ENCODE measurements at regions not wholly inside any gene's neighbourhood (a gene's known extent, or its start where the extent isn't known, plus 50 kb on each side); places are given as distances from the start of the nearest gene placed in this dataset.

GRCh38 chr6:98576791-98577190 lies 257.6 kb upstream of the POU3F2 start:
- Histone ChIP-seq H3K27me3 (no peaks in the 10 kb centered on the region), H3K9me3 (no peaks in the 10 kb centered on the region), H3K27ac (no peak overlapping the region), H3K4me3 (no peak overlapping the region), H3K4me1 (peaks cover 0 to 13% (median 13%) of the 10 kb centered on the region in 4 donors), H3K36me3 (no peaks in the 10 kb centered on the region)
- no peak for DNase-seq
- TF ChIP-seq CTCF (IDR thresholded peaks at IDR 0.05): no peak
- TF ChIP-seq POLR2AphosphoS5 (IDR thresholded peaks at IDR 0.05): no peak
- TF ChIP-seq EP300 (IDR thresholded peaks at IDR 0.05): no peak
- no peak for TF ChIP-seq POLR2A (IDR thresholded peaks at IDR 0.05)
- intact Hi-C loops (cut with DNase I): no loop called here

GRCh38 chr6:98578016-98578415 lies 256.4 kb upstream of the POU3F2 start:
- intact Hi-C loops (cut with DNase I): no loop called here
- Histone ChIP-seq H3K4me1 (peaks cover 0 to 13% (median 13%) of the 10 kb centered on the region in 4 donors), H3K9me3 (no peaks in the 10 kb centered on the region), H3K27me3 (no peaks in the 10 kb centered on the region), H3K36me3 (no peaks in the 10 kb centered on the region), H3K4me3 (no peak overlapping the region), H3K27ac (no peak overlapping the region)
- TF ChIP-seq CTCF (IDR thresholded peaks at IDR 0.05): no peak
- no peak for TF ChIP-seq POLR2A (IDR thresholded peaks at IDR 0.05)
- TF ChIP-seq EP300 (IDR thresholded peaks at IDR 0.05): no peak
- no peak for TF ChIP-seq POLR2AphosphoS5 (IDR thresholded peaks at IDR 0.05)
- DNase-seq: no peak
- 74 to 82% methylated on average over 1 of the region's 1 CpG for WGBS, 2 donors

GRCh38 chr6:98579079-98579478 lies 255.3 kb upstream of the POU3F2 start:
- no peaks in the 10 kb centered on the region for H3K36me3 ChIP-seq
- no peak for TF ChIP-seq POLR2AphosphoS5 (IDR thresholded peaks at IDR 0.05)
- no peak for TF ChIP-seq EP300 (IDR thresholded peaks at IDR 0.05)
- no peak for TF ChIP-seq CTCF (IDR thresholded peaks at IDR 0.05)
- no peak for TF ChIP-seq POLR2A (IDR thresholded peaks at IDR 0.05)
- H3K9me3 ChIP-seq: no peaks in the 10 kb centered on the region
- DNase-seq: no peak
- no peak overlapping the region for H3K27ac ChIP-seq
- WGBS, 2 donors: 90 to 95% methylated on average over 1 of the region's 1 CpG
- H3K27me3 ChIP-seq: no peaks in the 10 kb centered on the region
- H3K4me1 ChIP-seq: peaks cover 0 to 13% (median 12%) of the 10 kb centered on the region in 4 donors
- no peak overlapping the region for H3K4me3 ChIP-seq
- intact Hi-C loops (cut with DNase I): no loop called here

GRCh38 chr6:98579941-98580340 lies 254.4 kb upstream of the POU3F2 start:
- TF ChIP-seq EP300 (IDR thresholded peaks at IDR 0.05): no peak
- H3K27me3 ChIP-seq: no peaks in the 10 kb centered on the region
- intact Hi-C loops (cut with DNase I): no loop called here
- no peaks in the 10 kb centered on the region for H3K36me3 ChIP-seq
- H3K9me3 ChIP-seq: no peaks in the 10 kb centered on the region
- 85 to 88% methylated on average over 1 of the region's 1 CpG for WGBS, 2 donors
- H3K27ac ChIP-seq: no peak overlapping the region
- DNase-seq: no peak
- H3K4me1 ChIP-seq: peaks cover 0 to 4% (median 3%) of the 10 kb centered on the region in 4 donors
- H3K4me3 ChIP-seq: no peak overlapping the region

- H3K4me1 ChIP-seq: no peaks in the 10 kb centered on the region
- H3K9me3 ChIP-seq: no peaks in the 10 kb centered on the region
- no peak for DNase-seq
- H3K27ac ChIP-seq: no peak overlapping the region
- no peaks in the 10 kb centered on the region for H3K27me3 ChIP-seq
- no peak for TF ChIP-seq POLR2A (IDR thresholded peaks at IDR 0.05)
- TF ChIP-seq EP300 (IDR thresholded peaks at IDR 0.05): no peak
- no peak for TF ChIP-seq POLR2AphosphoS5 (IDR thresholded peaks at IDR 0.05)
- no peak for TF ChIP-seq CTCF (IDR thresholded peaks at IDR 0.05)
- H3K36me3 ChIP-seq: no peaks in the 10 kb centered on the region
- WGBS, 2 donors: 77 to 91% methylated on average over 1 of the region's 1 CpG
- H3K4me3 ChIP-seq: no peak overlapping the region
- intact Hi-C loops (cut with DNase I): no loop called here
Measured at GRCh38 chr6:98581705-98582104, 252.7 kb upstream of the POU3F2 start.

Measured in sigmoid colon (tissue), 6 donors.